ENCODE measurements at regions not wholly inside any gene's neighbourhood (a gene's known extent, or its start where the extent isn't known, plus 50 kb on each side); places are given as distances from the start of the nearest gene placed in this dataset.

GRCh38 chr16:64370112-64370511, 751.8 kb downstream of the CDH11 start:
- Histone ChIP-seq H4K20me1 (ENCODE audit: control insufficient read depth, insufficient read depth) (no peaks in the 10 kb centered on the region), H3K79me2 (ENCODE audit: control insufficient read depth, insufficient read depth, low read length) (no peaks in the 10 kb centered on the region), H3K27me3 (replicated peaks in 1 of 2; ENCODE audit: control insufficient read depth in 2 of 2, insufficient read depth in 2 of 2, low read length in 1 of 2) (no peaks in the 10 kb centered on the region), H3K36me3 (ENCODE audit: control insufficient read depth in 2 of 2, insufficient read depth in 2 of 2, low read length in 1 of 2) (no peaks in the 10 kb centered on the region), H3K4me3 (no peak overlapping the region), H3K4me1 (ENCODE audit: control insufficient read depth, insufficient read depth, low read length) (no peaks in the 10 kb centered on the region), H2AFZ (ENCODE audit: control insufficient read depth, low read depth, low read length) (no peak overlapping the region), H3K9me3 (replicated peaks; ENCODE audit: control insufficient read depth, insufficient read depth, low read length) (no peaks in the 10 kb centered on the region), H3K9ac (ENCODE audit: control insufficient read depth, insufficient read depth, low read length) (no peak overlapping the region), H3K27ac (ENCODE audit: control insufficient read depth, insufficient read depth) (no peak overlapping the region), H3K4me2 (ENCODE audit: control insufficient read depth, insufficient read depth) (no peak overlapping the region)
- CTCF ChIA-PET = no interaction called here
- 0% methylated on average over 1 of the region's 1 CpG for WGBS (ENCODE audit: insufficient coverage, insufficient replicate concordance, low lambda C conversion rate, missing lambda C conversion rate)
- POLR2A ChIA-PET = no interaction called here
- ATAC-seq (no peak), FAIRE-seq (no peak), DNase-seq (ENCODE audit: low read depth, low spot score) (no peak)
- SMC1A ChIA-PET (ENCODE audit: uncharacterized antibody, unreplicated experiment) = no interaction called here
- intact Hi-C loops (cut with micrococcal nuclease; ENCODE audit: unreplicated experiment) (no loop called here), in situ Hi-C loops (cut with MboI) (no loop called here)
- RAD21 ChIA-PET (ENCODE audit: unreplicated experiment) = no interaction called here
- no TSS peak for BruUV-seq (replicated peaks)
- TF ChIP-seq REST (IDR thresholded peaks at IDR 0.05; ENCODE audit: low read depth, low read length) (no peak), GABPA (IDR thresholded peaks at IDR 0.05; ENCODE audit: low read depth) (no peak), TARDBP (IDR thresholded peaks at IDR 0.05; ENCODE audit: borderline replicate concordance) (no peak), ZBTB4 (CRISPR knock-in tag; IDR thresholded peaks at IDR 0.05) (no peak), ZSCAN29 (IDR thresholded peaks at IDR 0.05) (no peak), IRF4 (IDR thresholded peaks at IDR 0.05; ENCODE audit: low read depth, low read length) (no peak), ESRRA (IDR thresholded peaks at IDR 0.05; ENCODE audit: low read length) (no peak), POLR2AphosphoS2 (IDR thresholded peaks at IDR 0.05; ENCODE audit: low read depth, low read length) (no peak)
- TF ChIP-seq, protein P1, sequence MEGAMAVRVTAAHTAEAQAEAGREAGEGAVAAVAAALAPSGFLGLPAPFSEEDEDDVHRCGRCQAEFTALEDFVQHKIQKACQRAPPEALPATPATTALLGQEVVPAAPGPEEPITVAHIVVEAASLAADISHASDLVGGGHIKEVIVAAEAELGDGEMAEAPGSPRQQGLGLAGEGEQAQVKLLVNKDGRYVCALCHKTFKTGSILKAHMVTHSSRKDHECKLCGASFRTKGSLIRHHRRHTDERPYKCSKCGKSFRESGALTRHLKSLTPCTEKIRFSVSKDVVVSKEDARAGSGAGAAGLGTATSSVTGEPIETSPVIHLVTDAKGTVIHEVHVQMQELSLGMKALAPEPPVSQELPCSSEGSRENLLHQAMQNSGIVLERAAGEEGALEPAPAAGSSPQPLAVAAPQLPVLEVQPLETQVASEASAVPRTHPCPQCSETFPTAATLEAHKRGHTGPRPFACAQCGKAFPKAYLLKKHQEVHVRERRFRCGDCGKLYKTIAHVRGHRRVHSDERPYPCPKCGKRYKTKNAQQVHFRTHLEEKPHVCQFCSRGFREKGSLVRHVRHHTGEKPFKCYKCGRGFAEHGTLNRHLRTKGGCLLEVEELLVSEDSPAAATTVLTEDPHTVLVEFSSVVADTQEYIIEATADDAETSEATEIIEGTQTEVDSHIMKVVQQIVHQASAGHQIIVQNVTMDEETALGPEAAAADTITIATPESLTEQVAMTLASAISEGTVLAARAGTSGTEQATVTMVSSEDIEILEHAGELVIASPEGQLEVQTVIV (IDR thresholded peaks at IDR 0.05; ENCODE audit: borderline replicate concordance, partially characterized antibody) = no peak
- TF ChIP-seq, protein P2, sequence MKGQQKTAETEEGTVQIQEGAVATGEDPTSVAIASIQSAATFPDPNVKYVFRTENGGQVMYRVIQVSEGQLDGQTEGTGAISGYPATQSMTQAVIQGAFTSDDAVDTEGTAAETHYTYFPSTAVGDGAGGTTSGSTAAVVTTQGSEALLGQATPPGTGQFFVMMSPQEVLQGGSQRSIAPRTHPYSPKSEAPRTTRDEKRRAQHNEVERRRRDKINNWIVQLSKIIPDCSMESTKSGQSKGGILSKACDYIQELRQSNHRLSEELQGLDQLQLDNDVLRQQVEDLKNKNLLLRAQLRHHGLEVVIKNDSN (IDR thresholded peaks at IDR 0.05; ENCODE audit: borderline replicate concordance, extremely low read length, insufficient read depth, low read depth, low read length) = no peak
- TF ChIP-seq, protein P3, sequence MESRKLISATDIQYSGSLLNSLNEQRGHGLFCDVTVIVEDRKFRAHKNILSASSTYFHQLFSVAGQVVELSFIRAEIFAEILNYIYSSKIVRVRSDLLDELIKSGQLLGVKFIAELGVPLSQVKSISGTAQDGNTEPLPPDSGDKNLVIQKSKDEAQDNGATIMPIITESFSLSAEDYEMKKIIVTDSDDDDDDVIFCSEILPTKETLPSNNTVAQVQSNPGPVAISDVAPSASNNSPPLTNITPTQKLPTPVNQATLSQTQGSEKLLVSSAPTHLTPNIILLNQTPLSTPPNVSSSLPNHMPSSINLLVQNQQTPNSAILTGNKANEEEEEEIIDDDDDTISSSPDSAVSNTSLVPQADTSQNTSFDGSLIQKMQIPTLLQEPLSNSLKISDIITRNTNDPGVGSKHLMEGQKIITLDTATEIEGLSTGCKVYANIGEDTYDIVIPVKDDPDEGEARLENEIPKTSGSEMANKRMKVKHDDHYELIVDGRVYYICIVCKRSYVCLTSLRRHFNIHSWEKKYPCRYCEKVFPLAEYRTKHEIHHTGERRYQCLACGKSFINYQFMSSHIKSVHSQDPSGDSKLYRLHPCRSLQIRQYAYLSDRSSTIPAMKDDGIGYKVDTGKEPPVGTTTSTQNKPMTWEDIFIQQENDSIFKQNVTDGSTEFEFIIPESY (IDR thresholded peaks at IDR 0.05) = no peak
